ENCODE measurements at regions not wholly inside any gene's neighbourhood (a gene's known extent, or its start where the extent isn't known, plus 50 kb on each side); places are given as distances from the start of the nearest gene placed in this dataset.

DNA sequence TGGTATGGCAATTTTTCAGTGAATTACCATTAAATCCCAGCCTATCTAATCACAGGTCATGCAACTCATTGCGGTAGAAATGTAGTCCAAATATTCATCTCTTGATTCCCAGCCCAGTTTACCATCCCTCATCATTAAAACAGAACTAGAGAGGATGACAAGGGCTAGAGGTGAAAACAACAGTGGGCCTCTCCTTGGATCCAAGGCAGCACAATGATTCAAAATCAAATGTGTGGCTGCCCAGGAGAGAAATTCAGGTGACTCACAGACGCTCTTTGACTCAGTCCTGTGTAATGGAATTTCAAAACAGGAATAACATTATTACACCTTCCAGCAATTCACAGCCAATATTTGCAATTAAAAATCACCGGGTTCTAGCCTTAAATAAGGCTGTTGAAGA is 246.5 kb downstream of the TBL1XR1 start:
- Histone ChIP-seq H3K27ac (ENCODE audit: low read depth in 2 of 2, low read length in 1 of 2) (no peak overlapping the region), H3F3A (replicated peaks; ENCODE audit: insufficient read depth) (no peaks in the 10 kb centered on the region), H3K4me1 (ENCODE audit: control insufficient read depth in 1 of 2, insufficient read depth in 2 of 2, low read depth in 1 of 2, low read length in 1 of 2) (peaks cover 8 to 13% of the 10 kb centered on the region in 2 experiments; a peak in 2 of 4 replicates), H3K4me2 (no peak overlapping the region), H4K20me1 (ENCODE audit: insufficient read depth) (no peaks in the 10 kb centered on the region), H3K36me3 (replicated peaks in 1 of 2; ENCODE audit: control insufficient read depth in 1 of 2, insufficient read depth in 2 of 2, low read length in 1 of 2) (no peaks in the 10 kb centered on the region), H3K9me2 (no peaks in the 10 kb centered on the region), H3K4me3 (ENCODE audit: low read depth in 2 of 2, low read length in 1 of 2) (no peak overlapping the region), H3K27me3 (ENCODE audit: insufficient read depth) (no peaks in the 10 kb centered on the region), H3K9me3 (no peaks in the 10 kb centered on the region), H3K79me2 (ENCODE audit: insufficient read depth) (no peaks in the 10 kb centered on the region), H3K9ac (no peak overlapping the region), H2AFZ (ENCODE audit: low read depth) (no peak overlapping the region)
- ChIA-PET POLR2A (no interaction called here), CTCF (interaction anchor here (0.8 kb wide), 1 partner anchor 12 kb away, joined by 3 read pairs; no protein-coding TSS in a partner anchor)
- WGBS (ENCODE audit: low lambda C conversion rate): 82% methylated on average over 3 of the region's 3 CpGs
- DNase-seq: no peak
- TF ChIP-seq MEF2A (IDR thresholded peaks at IDR 0.05; ENCODE audit: borderline replicate concordance, low read depth) (no peak), FOSL2 (IDR thresholded peaks at IDR 0.05; ENCODE audit: borderline replicate concordance, low read depth) (0 out of 2 replicates have a peak, but pooled peaks have one; percentile 13), SMC3 (IDR thresholded peaks at IDR 0.05; ENCODE audit: low read depth, low read length) (no peak)
- TF ChIP-seq, protein P1, sequence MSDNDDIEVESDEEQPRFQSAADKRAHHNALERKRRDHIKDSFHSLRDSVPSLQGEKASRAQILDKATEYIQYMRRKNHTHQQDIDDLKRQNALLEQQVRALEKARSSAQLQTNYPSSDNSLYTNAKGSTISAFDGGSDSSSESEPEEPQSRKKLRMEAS (IDR thresholded peaks at IDR 0.05; ENCODE audit: low read depth): no peak

DNA sequence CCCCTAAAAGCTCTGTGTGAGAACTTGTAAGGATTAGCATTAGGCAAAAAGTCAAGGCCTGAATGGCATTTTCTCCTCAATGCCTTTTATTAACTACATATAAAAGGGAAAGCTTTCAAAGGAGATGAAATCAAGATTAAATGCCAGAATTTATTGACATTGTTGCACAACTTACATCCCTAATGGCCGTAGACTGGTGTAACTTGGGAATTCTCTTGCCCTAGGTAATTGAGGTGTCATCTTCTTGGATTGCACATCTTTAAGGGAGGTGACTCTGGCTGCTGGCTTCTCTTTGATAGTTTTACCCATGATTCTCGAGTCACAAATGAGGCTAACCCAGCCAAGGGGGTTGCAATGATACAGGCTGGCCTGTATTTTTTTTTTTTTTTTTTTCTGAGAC is 249.1 kb downstream of the TBL1XR1 start:
- Histone ChIP-seq H4K20me1 (ENCODE audit: insufficient read depth) (no peaks in the 10 kb centered on the region), H3K36me3 (replicated peaks in 1 of 2; ENCODE audit: control insufficient read depth in 1 of 2, insufficient read depth in 2 of 2, low read length in 1 of 2) (no peaks in the 10 kb centered on the region), H3K27me3 (ENCODE audit: insufficient read depth) (no peaks in the 10 kb centered on the region), H3K4me2 (no peak overlapping the region), H3K79me2 (ENCODE audit: insufficient read depth) (no peaks in the 10 kb centered on the region), H3K4me3 (ENCODE audit: low read depth in 2 of 2, low read length in 1 of 2) (no peak overlapping the region), H3K27ac (ENCODE audit: low read depth in 2 of 2, low read length in 1 of 2) (no peak overlapping the region), H3K4me1 (ENCODE audit: control insufficient read depth in 1 of 2, insufficient read depth in 2 of 2, low read depth in 1 of 2, low read length in 1 of 2) (peaks cover 4 to 6% of the 10 kb centered on the region in 2 experiments; a peak in 2 of 4 replicates), H2AFZ (ENCODE audit: low read depth) (no peak overlapping the region), H3K9ac (no peak overlapping the region), H3F3A (replicated peaks; ENCODE audit: insufficient read depth) (no peaks in the 10 kb centered on the region), H3K9me3 (no peaks in the 10 kb centered on the region), H3K9me2 (no peaks in the 10 kb centered on the region)
- WGBS (ENCODE audit: low lambda C conversion rate): 40% methylated on average over 2 of the region's 2 CpGs
- no peak for DNase-seq
- ChIA-PET POLR2A (no interaction called here), CTCF (interaction anchor here (0.7 to 1.1 kb wide), 2 partner anchors 9 to 10 kb away, joined by 3 to 4 read pairs; no protein-coding TSS in a partner anchor)
- no peak for TF ChIP-seq RFX5 (IDR thresholded peaks at IDR 0.05; ENCODE audit: low read length)
- TF ChIP-seq MEF2A (IDR thresholded peaks at IDR 0.05; ENCODE audit: borderline replicate concordance, low read depth): no peak
- TF ChIP-seq NRF1 (IDR thresholded peaks at IDR 0.05; ENCODE audit: low read depth, low read length): no peak
- no peak for TF ChIP-seq TCF12 (IDR thresholded peaks at IDR 0.05)
- TF ChIP-seq, protein P1 (IDR thresholded peaks at IDR 0.05; ENCODE audit: low read depth): no peak
- no peak for TF ChIP-seq NFIC (IDR thresholded peaks at IDR 0.05; ENCODE audit: borderline replicate concordance)
- TF ChIP-seq, protein P2, sequence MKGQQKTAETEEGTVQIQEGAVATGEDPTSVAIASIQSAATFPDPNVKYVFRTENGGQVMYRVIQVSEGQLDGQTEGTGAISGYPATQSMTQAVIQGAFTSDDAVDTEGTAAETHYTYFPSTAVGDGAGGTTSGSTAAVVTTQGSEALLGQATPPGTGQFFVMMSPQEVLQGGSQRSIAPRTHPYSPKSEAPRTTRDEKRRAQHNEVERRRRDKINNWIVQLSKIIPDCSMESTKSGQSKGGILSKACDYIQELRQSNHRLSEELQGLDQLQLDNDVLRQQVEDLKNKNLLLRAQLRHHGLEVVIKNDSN (IDR thresholded peaks at IDR 0.05; ENCODE audit: borderline replicate concordance, low read depth): no peak
- no peak for TF ChIP-seq RAD21 (IDR thresholded peaks at IDR 0.05; ENCODE audit: low read length)
- no peak for TF ChIP-seq MXI1 (IDR thresholded peaks at IDR 0.05; ENCODE audit: low read depth, low read length)
- no peak for TF ChIP-seq SMC3 (IDR thresholded peaks at IDR 0.05; ENCODE audit: low read depth, low read length)
- TF ChIP-seq FOXM1 (IDR thresholded peaks at IDR 0.05; ENCODE audit: low read depth): no peak
- no peak for TF ChIP-seq CHD2 (IDR thresholded peaks at IDR 0.05; ENCODE audit: low read length, partially characterized antibody)
- TF ChIP-seq FOXJ3 (CRISPR knock-in tag; IDR thresholded peaks at IDR 0.05): no peak
- TF ChIP-seq, protein P3, sequence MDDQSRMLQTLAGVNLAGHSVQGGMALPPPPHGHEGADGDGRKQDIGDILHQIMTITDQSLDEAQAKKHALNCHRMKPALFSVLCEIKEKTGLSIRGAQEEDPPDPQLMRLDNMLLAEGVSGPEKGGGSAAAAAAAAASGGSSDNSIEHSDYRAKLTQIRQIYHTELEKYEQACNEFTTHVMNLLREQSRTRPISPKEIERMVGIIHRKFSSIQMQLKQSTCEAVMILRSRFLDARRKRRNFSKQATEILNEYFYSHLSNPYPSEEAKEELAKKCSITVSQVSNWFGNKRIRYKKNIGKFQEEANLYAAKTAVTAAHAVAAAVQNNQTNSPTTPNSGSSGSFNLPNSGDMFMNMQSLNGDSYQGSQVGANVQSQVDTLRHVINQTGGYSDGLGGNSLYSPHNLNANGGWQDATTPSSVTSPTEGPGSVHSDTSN (IDR thresholded peaks at IDR 0.05): no peak
- no peak for TF ChIP-seq YY1 (IDR thresholded peaks at IDR 0.05; ENCODE audit: low read depth)
- TF ChIP-seq EP300 (IDR thresholded peaks at IDR 0.05; ENCODE audit: borderline replicate concordance in 1 of 2, low read depth in 1 of 2, low read length in 1 of 2): no peak
- TF ChIP-seq, protein P4, sequence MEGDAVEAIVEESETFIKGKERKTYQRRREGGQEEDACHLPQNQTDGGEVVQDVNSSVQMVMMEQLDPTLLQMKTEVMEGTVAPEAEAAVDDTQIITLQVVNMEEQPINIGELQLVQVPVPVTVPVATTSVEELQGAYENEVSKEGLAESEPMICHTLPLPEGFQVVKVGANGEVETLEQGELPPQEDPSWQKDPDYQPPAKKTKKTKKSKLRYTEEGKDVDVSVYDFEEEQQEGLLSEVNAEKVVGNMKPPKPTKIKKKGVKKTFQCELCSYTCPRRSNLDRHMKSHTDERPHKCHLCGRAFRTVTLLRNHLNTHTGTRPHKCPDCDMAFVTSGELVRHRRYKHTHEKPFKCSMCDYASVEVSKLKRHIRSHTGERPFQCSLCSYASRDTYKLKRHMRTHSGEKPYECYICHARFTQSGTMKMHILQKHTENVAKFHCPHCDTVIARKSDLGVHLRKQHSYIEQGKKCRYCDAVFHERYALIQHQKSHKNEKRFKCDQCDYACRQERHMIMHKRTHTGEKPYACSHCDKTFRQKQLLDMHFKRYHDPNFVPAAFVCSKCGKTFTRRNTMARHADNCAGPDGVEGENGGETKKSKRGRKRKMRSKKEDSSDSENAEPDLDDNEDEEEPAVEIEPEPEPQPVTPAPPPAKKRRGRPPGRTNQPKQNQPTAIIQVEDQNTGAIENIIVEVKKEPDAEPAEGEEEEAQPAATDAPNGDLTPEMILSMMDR (IDR thresholded peaks at IDR 0.05): no peak
- no peak for TF ChIP-seq TEAD4 (IDR thresholded peaks at IDR 0.05; ENCODE audit: borderline replicate concordance, insufficient read depth)
- no peak for TF ChIP-seq SIN3A (IDR thresholded peaks at IDR 0.05; ENCODE audit: borderline replicate concordance, low read depth, low read length)
- no peak for TF ChIP-seq JUND (IDR thresholded peaks at IDR 0.05)

Measured in SK-N-SH (cell line).